PC-9 (cell line): ENCODE measurements at regions not wholly inside any gene's neighbourhood (a gene's known extent, or its start where the extent isn't known, plus 50 kb on each side); places are given as distances from the start of the nearest gene placed in this dataset.

Experiments
- BruUV-seq: library from RNA; stranded (reverse); fragments of 400-500 nt; replicated peaks from 2 replicates; lab custom pipeline; 2021; lab: Mats Ljungman, UMichigan
- CTCF ChIA-PET: fragments of 300-600 bp; sonication (Branson Sonifier 250); formaldehyde crosslinking; loops from one replicate; lab custom pipeline; 2022; ENCODE audit warnings: antibody characterized with exemption; lab: Charles Lee
- POLR2A ChIA-PET: fragments of 300-600 bp; sonication (Branson Sonifier 250); formaldehyde crosslinking; loops from one replicate; lab custom pipeline; 2022; ENCODE audit warnings: antibody characterized with exemption; ENCODE audit not compliant: unreplicated experiment; lab: Charles Lee
- DNase-seq, 2 experiments: peaks; one replicate each; pipeline versions ENCODE4 v3.0.0 to v3.0.0-alpha.2; 2015 to 2022; ENCODE audit warnings: mixed read lengths in 1 of 2
- H2AFZ ChIP-seq: fragments of 200-600 bp; sonication (generic); 2 replicates; pipeline ENCODE4 v1.8.1; 2017; ENCODE audit warnings: antibody characterized with exemption
- H3F3A ChIP-seq: fragments of 200-600 bp; sonication (generic); 2 replicates; pipeline ENCODE4 v1.8.1; 2017; ENCODE audit warnings: antibody characterized with exemption, mild to moderate bottlenecking, low read depth; ENCODE audit not compliant: insufficient read depth
- H3K27ac ChIP-seq: fragments of 200-600 bp; sonication (generic); 2 replicates; pipeline ENCODE4 v1.6.1; 2016; ENCODE audit warnings: mixed run types
- H3K27me3 ChIP-seq: fragments of 200-600 bp; sonication (generic); 2 replicates; pipeline ENCODE4 v1.6.1; 2016; ENCODE audit warnings: low read depth, mixed run types; ENCODE audit not compliant: insufficient read depth
- H3K36me3 ChIP-seq: fragments of 200-600 bp; sonication (generic); 2 replicates; pipeline ENCODE4 v1.6.1; 2016; ENCODE audit warnings: low read depth, mixed run types
- H3K4me1 ChIP-seq: fragments of 200-600 bp; sonication (generic); replicated peaks from 2 replicates; pipeline ENCODE4 v1.6.1; 2016; ENCODE audit warnings: mixed run types; ENCODE audit not compliant: insufficient read depth
- H3K4me2 ChIP-seq: fragments of 200-600 bp; sonication (generic); 2 replicates; pipeline ENCODE4 v1.6.1; 2017; ENCODE audit warnings: mixed run types
- H3K4me3 ChIP-seq: fragments of 200-600 bp; sonication (generic); 2 replicates; pipeline ENCODE4 v1.6.1; 2016; ENCODE audit warnings: mixed run types
- H3K79me2 ChIP-seq: fragments of 200-600 bp; sonication (generic); 2 replicates; pipeline ENCODE4 v1.6.1; 2017; ENCODE audit warnings: low read depth, mixed run types
- H3K9me2 ChIP-seq: fragments of 200-600 bp; sonication (generic); 2 replicates; pipeline ENCODE4 v1.8.1; 2017; ENCODE audit warnings: mild to moderate bottlenecking; ENCODE audit not compliant: insufficient read depth
- H3K9me3 ChIP-seq: fragments of 200-600 bp; sonication (generic); 2 replicates; pipeline ENCODE4 v1.8.1; 2016; ENCODE audit warnings: low read depth; ENCODE audit not compliant: insufficient read depth
- H4K20me1 ChIP-seq: fragments of 200-600 bp; sonication (generic); 2 replicates; pipeline ENCODE4 v1.8.1; 2017; ENCODE audit not compliant: insufficient read depth
- EZH2 ChIP-seq: fragments of 200-600 bp; sonication (generic); IDR thresholded peaks from 2 replicates; pipeline ENCODE4 v1.8.0; 2017; ENCODE audit warnings: antibody characterized with exemption, low read depth
- intact Hi-C: fragments of 100-400 bp; cut with micrococcal nuclease; formaldehyde crosslinking; loops from one replicate; pipeline ENCODE4 v1.10.0; 2022; ENCODE audit not compliant: unreplicated experiment
- TF ChIP-seq, protein P1 (sequence below): fragments of 200-600 bp; sonication (generic); conservative IDR thresholded peaks from 2 replicates; pipeline ENCODE4 v1.6.1; 2017; ENCODE audit warnings: mixed run types, antibody characterized with exemption, mild to moderate bottlenecking, moderate library complexity

- H3K9me2 ChIP-seq, result no peaks in the 10 kb centered on the region
- intact Hi-C loops, result no loop called here
- no peak overlapping the region for H3K27ac ChIP-seq
- H3K4me3 ChIP-seq, result no peak overlapping the region
- no peaks in the 10 kb centered on the region for H3F3A ChIP-seq
- ChIA-PET CTCF (no interaction called here), POLR2A (no interaction called here)
- no peaks in the 10 kb centered on the region for H3K4me1 ChIP-seq
- H4K20me1 ChIP-seq, result no peaks in the 10 kb centered on the region
- no peaks in the 10 kb centered on the region for H3K36me3 ChIP-seq
- H3K79me2 ChIP-seq, result no peaks in the 10 kb centered on the region
- no peak for DNase-seq
- no peaks in the 10 kb centered on the region; the same call in 1 of the 2 replicates for H3K9me3 ChIP-seq
- TF ChIP-seq, protein P1, sequence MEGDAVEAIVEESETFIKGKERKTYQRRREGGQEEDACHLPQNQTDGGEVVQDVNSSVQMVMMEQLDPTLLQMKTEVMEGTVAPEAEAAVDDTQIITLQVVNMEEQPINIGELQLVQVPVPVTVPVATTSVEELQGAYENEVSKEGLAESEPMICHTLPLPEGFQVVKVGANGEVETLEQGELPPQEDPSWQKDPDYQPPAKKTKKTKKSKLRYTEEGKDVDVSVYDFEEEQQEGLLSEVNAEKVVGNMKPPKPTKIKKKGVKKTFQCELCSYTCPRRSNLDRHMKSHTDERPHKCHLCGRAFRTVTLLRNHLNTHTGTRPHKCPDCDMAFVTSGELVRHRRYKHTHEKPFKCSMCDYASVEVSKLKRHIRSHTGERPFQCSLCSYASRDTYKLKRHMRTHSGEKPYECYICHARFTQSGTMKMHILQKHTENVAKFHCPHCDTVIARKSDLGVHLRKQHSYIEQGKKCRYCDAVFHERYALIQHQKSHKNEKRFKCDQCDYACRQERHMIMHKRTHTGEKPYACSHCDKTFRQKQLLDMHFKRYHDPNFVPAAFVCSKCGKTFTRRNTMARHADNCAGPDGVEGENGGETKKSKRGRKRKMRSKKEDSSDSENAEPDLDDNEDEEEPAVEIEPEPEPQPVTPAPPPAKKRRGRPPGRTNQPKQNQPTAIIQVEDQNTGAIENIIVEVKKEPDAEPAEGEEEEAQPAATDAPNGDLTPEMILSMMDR, result no peak
- TF ChIP-seq EZH2, result no peak
- no peak overlapping the region for H3K4me2 ChIP-seq
- H3K27me3 ChIP-seq, result no peaks in the 10 kb centered on the region
- no TSS peak for BruUV-seq
- H2AFZ ChIP-seq, result no peak overlapping the region
Measured at GRCh38 chr6:128767150-128767549, 115.8 kb upstream of the LAMA2 start.

- no peak for DNase-seq
- ChIA-PET CTCF (no interaction called here), POLR2A (no interaction called here)
- no peaks in the 10 kb centered on the region for H3K9me3 ChIP-seq
- no peaks in the 10 kb centered on the region for H3K79me2 ChIP-seq
- H3K36me3 ChIP-seq, result no peaks in the 10 kb centered on the region
- H4K20me1 ChIP-seq, result no peaks in the 10 kb centered on the region
- no peak overlapping the region for H3K4me2 ChIP-seq
- no peak overlapping the region for H3K27ac ChIP-seq
- no TSS peak for BruUV-seq
- no peaks in the 10 kb centered on the region for H3K4me1 ChIP-seq
- H3F3A ChIP-seq, result no peaks in the 10 kb centered on the region
- no peak overlapping the region for H2AFZ ChIP-seq
- intact Hi-C loops, result no loop called here
- TF ChIP-seq EZH2, result no peak
- TF ChIP-seq, protein P1, result no peak
- no peaks in the 10 kb centered on the region for H3K27me3 ChIP-seq
- no peak overlapping the region for H3K4me3 ChIP-seq
- no peaks in the 10 kb centered on the region for H3K9me2 ChIP-seq
Measured at GRCh38 chr6:128763599-128764300, 119.2 kb upstream of the LAMA2 start.

DNA sequence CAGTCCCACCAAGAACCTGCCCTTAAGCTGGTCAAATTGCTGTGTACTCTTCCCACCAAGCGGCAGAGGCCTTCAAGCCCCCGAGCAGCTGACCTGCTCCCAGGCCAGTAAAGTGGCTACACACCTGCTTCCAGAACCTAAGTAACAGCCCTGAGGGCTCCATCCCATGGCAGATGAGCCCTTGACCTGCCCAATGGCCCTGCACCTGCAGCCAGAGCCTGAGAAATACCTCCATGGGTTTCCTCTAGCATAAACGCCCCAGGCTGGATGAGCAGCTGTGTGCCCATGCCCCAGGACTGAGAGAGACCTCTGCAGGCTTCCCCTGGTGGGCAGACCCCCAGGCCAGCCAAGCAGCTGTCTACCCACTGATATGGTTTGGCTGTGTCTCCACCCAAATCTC lies 123.0 kb upstream of the LAMA2 start:
- POLR2A ChIA-PET, result no interaction called here
- Histone ChIP-seq H3K9me2 (no peaks in the 10 kb centered on the region), H3K9me3 (0 out of 2 replicates have a peak, but pooled peaks cover 3% of the 10 kb centered on the region), H3F3A (no peaks in the 10 kb centered on the region), H3K27ac (no peak overlapping the region), H3K4me3 (no peak overlapping the region), H3K79me2 (no peaks in the 10 kb centered on the region), H4K20me1 (no peaks in the 10 kb centered on the region), H2AFZ (no peak overlapping the region), H3K4me1 (no peaks in the 10 kb centered on the region), H3K4me2 (no peak overlapping the region), H3K36me3 (no peaks in the 10 kb centered on the region), H3K27me3 (no peaks in the 10 kb centered on the region)
- BruUV-seq, result no TSS peak
- no peak for TF ChIP-seq EZH2
- TF ChIP-seq, protein P1, result no peak
- intact Hi-C loops, result no loop called here
- CTCF ChIA-PET, result no interaction called here
- no peak for DNase-seq
